ENCODE measurements at regions not wholly inside any gene's neighbourhood (a gene's known extent, or its start where the extent isn't known, plus 50 kb on each side); places are given as distances from the start of the nearest gene placed in this dataset.
"Not testable (repeated sequence)": the region's sequence is repeated elsewhere in the genome, so short reads cannot be mapped to it uniquely, and the experiment has no call there.

DNA sequence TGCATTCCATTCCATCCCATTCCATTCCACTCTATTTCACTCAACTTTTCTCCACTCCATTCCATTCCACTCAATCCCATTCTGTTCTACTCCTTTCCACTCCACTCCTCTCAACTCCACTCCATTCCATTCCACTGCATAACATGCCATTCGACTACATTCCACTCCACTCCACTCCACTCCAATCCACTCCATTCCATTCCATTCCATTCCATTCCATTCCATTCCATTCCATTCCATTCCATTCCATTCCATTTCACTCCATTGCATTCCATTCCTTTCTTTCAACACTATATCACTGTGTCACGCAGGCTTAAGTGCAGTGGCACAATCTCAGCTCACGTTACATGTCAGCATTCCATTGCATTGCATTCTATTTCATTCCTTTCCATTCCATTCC, 1430.4 kb downstream of the TSPY10 start:
- DNase-seq = not testable (repeated sequence)

DNA sequence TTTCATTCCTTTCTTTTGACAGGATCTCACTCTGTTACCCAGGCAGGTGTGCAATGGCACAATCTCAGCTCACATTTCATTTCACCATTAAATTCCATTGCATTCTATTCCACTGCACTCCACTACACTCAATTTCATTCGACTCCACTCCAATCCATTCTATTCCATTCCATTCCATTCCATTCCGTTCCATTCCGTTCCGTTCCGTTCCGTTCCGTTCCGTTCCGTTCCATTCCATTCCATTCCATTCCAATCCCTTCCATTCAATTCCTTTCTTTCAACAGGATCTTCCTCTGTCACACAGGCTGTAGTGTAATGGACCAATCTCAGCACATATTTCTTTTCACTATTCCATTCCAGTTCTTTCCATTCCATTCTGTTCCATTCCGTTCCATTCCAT, 1445.7 kb downstream of the TSPY10 start:
- peak; percentile 4 for DNase-seq

DNA sequence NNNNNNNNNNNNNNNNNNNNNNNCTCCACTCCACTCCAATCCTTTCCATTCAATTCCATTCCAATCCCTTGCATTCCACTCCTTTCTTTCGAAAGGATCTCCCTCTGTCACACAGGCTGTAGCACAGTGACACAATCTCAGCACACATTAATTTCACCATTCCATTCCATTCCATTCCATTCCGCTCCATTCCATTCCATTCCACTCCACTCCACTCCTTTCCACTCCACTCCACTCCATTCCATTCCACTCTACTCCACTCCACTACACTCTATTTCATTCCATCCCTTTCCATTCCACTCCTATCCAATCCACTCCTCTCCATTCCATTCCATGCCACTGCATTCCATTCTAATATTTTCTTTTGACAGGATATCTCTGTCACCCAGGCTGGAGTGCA, 1459.0 kb downstream of the TSPY10 start:
- no peak for DNase-seq

DNA sequence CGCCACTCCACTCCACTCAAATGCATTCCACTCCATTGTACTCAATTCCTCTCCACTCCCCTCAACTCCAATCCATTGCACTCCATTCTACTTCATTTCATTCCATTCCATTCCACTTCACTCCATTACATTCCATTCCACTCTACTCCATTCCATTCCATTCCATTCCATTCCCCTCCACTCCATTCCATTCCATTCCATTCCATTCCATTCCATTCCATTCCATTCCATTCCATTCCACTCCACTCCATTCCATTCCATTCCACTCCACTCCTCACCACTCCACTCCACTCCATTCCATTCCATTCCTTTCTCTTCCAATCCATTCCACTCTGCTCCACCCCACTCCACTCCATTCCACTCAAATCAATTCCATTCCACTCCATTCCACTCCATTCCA, 1459.9 kb downstream of the TSPY10 start:
- DNase-seq = no peak

DNA sequence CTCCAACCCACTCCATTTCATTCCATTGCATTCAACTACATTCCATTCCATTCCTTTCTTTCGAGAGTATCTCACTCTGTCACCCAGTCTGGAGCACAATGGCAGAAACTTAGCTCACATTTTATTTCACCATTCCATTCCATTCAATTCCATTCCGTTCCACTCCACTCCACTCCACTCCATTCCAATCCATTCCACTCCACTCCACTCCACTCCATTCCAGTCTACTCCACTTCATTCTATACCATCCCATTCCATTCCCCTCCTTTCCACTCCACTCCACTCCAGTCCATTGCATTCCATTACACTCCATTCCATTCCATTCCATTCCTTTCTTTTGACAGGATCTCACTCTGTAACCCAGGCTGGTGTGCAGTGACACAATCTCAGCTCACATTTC, 1466.3 kb downstream of the TSPY10 start:
- no peak for DNase-seq

DNA sequence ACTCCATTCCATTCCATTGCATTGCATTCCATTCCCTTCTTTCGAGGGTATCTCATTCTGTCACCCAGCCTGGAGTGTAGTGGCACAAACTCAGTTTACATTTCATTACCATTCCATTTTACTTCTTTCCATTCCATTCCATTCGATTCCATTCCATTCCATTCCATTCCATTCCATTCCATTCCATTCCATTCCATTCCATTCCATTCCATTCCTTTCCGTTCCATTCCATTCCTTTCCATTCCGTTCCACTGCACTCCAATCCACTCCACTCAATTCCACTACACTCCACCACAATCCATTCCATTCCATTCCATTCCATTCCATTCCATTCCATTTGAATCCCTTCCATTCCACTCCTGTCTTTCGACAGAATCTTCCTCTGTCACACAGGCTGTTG, 1472.0 kb downstream of the TSPY10 start:
- peak; percentile 11 for DNase-seq

DNA sequence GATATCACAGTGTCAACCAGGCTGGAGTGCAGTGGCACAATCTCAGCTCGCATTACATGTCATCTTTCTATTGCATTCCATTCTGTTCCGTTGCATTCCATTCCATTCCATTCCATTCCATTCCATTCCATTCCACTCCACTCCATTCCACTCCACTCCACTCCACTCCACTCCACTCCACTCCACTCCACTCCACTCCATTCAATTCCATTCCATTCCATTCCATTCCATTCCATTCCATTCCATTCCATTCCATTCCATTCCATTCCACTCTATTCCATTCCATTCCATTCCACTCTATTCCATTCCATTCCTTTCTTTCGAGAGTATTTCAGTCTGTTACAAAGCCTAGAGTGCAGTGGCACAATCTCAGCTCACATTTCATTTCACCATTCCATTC, 1486.5 kb downstream of the TSPY10 start:
- not testable (repeated sequence) for DNase-seq

DNA sequence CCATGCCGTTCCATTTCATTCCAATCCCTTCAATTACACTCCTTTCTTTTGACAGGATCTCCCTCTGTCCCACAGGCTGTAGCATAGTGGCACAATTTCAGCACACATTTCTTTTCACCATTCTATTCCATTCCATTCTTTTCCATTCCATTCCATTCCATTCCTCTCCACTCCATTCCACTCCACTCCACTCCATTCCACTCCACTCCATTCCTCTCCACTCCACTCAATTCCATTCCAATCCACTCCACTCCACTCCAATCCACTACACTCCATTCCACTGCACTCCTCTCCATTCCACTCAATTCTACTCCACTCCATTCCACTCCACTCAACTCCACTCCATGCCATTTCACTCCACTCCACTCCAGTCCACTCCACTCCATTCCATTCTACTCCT, 1495.1 kb downstream of the TSPY10 start:
- no peak for DNase-seq

DNA sequence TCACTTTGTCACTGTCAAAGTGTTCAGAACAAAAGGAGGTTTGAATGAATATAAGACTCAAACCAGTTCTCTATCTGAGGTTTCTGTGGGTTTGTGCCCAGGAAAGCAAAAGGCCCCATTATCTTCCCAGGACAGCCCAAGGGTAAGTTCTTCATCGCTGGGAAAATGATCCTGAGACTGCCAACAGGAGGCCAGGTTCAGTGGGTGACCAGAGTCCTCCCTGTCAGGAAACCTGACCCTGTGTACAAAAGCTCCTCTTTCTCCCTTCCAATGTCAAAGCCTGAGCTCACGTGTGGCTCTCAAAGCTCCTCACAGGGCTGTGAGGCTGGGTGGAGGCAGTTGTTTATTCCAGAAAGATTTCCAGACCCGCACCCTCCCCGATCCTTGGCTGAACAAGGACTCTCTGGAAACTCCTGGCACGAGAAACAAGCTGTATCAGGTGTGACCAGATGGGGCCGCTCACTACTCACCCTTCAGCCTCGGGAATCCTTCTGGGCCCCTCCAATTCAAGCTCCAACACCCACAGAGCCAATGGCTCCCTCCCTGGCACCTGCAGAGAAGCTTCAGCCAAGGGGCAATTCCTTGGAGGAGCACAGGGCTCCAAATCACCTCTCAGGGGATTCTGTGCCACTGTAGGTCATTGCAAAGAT, 1516.7 kb downstream of the TSPY10 start:
- no peak for DNase-seq

DNA sequence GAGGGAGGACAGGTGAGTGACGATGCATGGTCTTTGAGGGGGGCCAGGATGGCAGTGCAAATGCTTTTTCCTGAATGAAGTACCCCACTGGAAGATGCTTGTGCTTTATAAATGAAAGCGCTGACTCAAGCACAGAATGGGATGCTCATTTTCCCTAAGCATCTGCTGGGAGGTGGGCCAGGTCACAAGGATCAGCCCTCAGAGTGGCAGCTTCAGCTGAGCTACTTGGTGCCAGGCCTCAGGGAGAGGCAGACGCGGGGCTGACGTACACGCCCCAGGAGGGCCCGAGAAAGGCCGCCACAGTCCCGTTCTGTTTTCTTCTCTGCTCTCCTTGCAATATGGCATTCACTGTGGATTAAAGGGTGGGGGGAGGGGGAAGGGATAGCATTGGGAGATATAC, 1535.8 kb downstream of the TSPY10 start:
- no peak for DNase-seq

DNA sequence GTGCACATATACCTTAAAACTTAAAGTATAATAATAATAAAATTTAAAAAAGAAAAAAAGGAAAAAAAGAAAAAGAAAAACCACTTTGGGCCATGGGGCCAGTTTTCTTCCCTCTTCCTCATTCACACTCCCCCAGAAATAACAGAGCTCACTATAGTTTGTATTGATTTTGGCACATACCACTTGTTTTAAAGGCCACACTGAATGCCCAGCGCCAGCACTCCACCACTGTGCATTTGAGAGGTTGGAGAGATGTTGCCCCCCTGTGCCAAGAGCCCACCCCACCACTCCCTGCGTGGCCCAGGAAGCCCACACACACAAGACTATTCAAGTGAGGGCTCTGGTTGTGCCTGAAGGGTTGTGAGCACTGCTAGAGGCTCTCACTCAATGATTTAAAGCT, 1536.3 kb downstream of the TSPY10 start:
- DNase-seq = no peak

DNA sequence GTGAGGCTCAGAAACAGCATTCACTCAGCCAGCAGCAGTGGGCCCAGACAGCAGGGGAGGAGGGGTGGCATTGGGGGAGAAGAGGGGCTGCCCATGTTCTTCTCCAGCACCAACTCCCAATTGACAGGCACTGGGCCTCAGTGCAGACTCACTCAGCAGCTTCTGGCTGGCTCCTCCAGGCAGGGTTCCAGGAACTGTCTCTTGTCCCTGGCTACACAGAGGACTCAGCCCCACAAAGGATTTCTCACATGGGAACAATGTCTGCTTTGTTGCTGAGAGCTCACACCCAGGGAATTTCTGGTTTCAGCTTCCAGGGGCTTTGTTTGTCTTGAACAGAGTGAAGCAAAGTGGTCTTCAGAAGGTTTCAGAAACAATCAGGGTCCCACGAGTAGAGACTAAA, 1536.7 kb downstream of the TSPY10 start:
- no peak for DNase-seq

DNA sequence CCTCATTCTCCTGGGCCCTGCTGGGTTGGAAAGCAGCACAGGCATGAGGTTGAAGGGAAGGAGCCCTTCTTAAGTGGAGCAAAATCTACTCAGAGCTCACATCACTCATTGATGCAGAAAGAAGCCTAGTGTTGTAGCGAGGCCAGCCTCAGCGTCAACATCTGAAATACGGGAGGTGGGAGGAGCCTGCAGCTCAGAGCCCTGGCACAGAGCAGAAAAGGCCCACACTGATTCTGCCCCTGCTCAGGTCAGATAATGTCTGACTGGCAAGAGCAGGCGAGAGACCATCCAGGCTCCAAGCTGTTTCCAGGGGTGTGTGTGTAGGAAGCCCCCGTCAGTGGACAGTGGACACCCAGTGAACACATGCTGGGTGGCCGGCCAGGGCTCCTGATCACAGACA, 1541.6 kb downstream of the TSPY10 start:
- no peak for DNase-seq

DNA sequence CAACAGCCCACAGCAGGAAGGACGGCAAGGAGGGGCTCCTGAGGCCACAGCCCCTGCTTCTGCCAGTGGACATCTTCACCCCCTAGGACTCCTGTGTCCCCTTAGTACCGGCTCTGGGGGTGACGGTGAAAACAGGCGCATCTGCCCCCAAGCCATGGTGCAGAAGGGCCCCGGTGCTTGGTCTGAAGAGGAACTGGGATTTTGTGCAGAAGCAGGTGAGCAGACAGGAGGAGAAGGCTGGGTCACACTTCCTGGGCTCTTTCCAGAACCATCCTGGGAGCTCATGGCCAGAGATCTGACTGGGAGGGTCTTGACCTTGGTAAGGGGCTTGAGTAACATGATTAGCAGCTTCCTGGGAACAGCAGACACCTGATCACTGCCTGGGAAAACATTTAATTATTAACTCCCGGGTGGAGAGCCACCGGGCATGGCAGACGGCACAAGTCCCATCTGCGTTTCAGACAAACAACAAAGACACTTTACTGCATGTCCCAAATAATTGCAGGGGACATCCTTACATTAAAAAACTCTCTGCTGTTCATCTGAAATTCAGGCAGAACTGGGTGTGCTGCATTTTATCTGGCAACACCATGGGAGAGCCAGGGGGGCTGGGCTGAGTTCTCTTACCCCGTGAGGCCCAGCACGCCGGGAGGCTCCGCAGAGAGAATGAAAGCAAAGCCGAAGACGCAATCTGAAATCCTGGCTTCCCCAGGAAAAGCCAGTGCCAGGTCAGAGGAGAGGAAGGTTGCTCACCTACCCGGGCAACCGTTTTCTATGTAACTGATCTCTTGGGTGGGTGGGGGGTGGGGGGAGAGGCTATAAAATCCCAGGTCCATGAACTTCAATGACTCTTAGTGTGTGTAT, 1542.8 kb downstream of the TSPY10 start:
- DNase-seq = no peak

DNA sequence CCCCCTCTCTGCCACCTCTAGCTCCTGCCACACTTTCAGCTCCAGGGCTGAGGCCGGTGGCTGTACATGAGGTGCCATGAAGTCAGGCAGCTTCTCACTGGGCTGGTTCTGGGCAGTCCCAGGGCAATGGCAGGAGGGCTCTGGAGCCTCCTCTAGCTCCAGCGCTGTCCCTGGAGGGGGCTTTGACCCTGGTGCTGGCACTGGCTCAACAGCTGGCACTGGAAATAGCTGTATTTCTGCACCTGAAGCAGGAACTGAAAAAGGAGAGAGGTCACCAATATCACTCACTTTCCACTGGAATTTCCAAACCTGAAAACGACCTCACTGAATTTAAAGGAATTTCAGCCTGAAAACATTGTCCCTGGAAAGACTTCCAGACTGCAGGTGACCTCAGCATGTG, 1558.1 kb downstream of the TSPY10 start:
- DNase-seq = not testable (repeated sequence)

DNA sequence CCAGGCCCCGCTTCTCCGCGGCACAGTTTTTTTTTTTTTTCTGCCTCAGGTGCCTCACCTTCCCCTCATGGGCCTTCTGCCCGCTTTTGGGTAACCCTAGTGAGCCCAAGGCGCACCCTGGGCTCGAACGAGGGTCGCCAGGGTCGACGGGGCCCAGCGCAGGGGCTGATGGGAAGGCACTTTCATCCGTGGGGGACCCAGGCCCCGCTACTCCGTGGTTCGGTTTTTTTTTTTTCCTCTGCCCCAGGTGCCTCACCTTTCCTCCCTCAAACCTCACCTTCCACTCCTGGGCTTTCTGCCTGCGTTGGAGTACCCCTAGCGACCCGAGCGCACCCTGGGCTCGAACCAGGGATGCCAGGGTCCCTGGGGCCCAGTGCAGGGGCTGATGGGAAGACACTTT, 1569.8 kb downstream of the TSPY10 start:
- DNase-seq = not testable (repeated sequence)

DNA sequence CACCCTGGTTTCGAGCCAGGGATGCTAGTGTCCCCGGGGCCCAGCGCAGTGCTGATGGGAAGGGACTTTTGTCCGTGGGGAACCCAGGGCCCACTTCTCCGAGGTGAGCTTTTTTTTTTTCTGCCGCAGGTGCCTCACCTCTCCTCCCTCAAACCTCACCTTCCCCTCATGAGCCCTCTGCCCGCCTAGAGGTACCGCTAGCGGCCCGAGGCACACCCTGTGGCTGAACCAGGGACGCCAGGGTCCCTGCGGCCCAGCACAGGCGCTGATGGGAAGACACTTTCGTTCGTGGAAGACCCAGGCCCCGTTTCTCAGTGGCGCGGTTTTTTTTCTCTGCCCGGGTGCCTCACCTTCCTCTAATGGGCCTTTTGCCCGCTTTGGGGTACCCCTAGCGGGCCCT, 1570.7 kb downstream of the TSPY10 start:
- DNase-seq = not testable (repeated sequence)

DNA sequence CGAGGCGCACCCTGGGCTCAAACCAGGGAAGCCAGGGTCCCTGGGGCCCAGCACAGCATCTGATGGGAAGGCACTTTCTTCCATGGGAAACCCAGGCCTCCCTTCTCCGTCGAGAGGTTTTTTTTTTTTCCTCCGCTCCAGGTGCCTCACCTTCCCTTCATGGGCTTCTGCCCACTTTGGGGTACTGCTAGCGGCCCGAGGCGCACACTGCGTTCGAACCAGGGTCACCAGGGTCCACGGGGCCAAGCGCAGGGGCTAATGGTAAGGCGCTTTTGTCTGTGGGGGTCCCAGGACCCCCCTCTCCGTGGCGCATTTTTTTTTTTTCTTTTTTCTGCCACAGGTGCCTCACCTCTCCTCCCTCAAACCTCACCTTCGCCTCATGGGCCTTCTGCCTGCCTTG, 1571.3 kb downstream of the TSPY10 start:
- no peak for DNase-seq

DNA sequence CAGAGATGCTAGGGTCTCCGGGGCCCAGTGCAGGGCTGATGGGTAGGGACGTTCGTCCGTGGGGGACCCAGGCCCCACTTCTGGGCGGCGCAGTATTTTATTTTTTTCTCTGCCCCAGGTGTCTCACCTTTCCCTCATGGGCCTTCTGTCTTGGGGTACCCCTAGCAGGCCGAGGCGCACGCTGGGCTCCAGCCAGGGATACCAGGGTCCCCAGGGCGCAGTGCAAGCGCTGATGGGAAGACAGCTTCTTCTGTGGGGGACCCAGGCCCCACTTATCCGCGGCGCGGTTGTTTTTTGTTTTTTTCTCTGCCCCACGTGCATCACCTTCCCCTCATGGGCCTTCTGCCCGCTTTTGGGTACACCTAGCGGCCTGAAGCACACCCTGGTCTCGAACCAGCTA, 1572.8 kb downstream of the TSPY10 start:
- not testable (repeated sequence) for DNase-seq

DNA sequence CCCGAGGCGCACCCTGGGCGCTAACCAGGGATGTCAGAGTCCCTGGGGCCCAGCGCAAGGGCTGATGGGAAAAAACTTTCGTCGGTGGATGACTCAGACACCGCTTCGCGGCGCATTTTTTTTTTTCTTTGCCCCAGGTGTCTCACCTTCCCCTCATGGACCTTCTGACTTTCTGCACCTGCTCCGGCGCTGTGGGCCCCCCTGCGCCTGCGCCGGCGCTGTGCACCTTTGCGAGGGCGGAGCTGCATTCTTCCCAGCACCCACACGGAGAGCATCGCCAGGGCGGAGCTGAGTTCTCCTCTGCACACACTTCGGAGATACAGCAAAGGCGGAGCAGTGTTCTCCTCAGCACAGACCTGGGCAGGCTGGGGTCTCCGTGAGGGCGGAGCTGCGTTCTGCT, 1575.3 kb downstream of the TSPY10 start:
- not testable (repeated sequence) for DNase-seq

DNA sequence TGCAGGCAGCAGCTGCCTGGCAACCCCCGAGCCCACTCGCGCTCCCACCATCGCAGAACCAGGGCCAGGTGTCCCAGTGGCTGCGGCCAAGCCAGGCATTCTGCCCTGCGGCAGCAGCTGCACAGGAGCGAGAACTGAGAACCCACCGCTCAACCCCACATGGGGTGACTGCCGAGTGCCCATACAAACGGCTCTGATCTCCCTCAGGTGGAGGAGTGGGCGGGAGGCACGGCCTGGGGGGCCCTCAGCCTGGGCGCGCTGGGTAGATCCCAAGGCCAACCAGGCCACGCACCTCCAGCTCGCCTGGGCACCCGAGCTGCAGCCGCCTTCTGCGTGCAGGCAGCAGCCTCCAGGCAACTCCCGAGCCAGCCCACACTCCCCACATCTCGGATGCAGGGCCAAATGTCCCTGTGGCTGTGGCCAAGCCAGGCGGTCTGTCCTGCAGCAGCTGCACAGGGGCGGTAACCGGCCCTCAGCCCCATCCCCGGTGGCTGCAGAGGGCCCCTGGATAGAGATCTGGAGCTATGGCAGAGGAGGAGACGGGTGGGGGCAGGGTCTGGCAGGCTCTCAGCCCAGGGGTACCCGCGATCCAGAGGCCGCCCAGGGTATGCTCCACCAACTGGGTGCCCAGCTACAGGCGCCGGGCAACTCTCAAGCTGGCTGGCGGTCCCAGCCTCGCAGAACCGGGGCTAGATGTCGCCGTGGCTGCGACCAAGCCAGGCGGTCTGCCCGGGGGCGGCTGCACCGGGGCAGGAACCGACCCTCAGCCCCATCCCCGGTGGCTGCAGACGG, 1579.6 kb downstream of the TSPY10 start:
- DNase-seq = not testable (repeated sequence)

DNA sequence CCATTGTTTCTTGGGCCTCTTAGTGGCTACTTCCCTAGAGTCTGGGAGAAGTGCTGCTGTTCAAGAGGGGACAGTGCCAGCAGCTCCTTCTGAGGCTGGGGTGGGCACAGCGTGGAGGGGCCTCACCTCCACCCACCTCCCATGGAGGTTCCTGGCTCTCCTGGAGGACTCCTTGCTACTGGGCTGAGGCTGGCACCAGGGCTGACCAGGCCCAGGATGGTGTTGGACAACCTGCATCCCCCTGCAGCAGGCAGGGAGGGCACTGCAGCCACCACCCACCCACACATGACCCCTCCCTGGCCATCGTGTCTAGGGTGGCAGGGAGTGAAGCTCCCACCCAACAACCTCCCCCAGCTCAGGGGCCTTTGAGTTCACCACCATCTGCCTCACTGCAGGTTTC, 1549.3 kb upstream of the USP9Y start:
- DNase-seq = not testable (repeated sequence)

DNA sequence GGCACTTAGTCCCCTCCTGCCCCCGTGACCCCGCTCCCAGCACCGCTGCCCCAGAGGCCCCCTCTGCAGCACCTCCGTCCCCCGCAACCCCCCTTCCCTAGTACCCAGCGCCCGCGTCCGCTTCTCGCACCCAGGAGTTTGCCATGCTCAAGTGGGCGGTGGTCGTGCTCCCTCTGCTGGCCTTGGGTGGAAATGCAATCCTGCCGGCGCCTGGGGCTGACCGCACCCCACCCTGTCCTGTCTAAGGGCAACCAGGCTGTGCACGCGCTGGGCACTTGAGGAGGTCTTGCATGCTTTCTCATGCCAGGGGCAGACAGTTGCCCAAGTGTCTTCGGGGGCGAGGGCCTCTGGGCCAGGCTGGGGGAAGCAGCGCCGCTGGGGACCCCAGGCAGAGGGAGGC, 1544.9 kb upstream of the USP9Y start:
- DNase-seq = not testable (repeated sequence)

DNA sequence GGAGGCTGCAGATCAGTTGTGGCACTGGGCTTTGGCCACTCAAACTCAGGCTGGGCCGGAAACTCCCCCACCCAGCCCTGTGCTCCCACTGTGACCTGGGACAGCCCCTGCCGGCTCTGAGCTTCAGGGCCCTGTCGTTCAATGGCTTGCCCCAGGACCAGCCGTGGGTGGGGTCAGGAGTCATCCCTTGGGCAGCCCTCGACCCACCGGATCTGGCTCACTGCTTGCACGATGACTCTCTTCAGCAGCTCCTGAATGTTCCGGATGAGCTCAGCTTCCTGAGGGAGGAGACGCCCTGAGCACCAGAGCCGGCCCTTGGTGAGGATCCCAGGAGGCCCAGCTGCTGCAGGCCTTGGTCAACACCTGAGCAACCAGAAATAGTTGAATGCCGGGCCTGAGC, 1544.2 kb upstream of the USP9Y start:
- not testable (repeated sequence) for DNase-seq
